ENCODE measurements at regions not wholly inside any gene's neighbourhood (a gene's known extent, or its start where the extent isn't known, plus 50 kb on each side); places are given as distances from the start of the nearest gene placed in this dataset.
"Not testable (repeated sequence)": the region's sequence is repeated elsewhere in the genome, so short reads cannot be mapped to it uniquely, and the experiment has no call there.

DNA sequence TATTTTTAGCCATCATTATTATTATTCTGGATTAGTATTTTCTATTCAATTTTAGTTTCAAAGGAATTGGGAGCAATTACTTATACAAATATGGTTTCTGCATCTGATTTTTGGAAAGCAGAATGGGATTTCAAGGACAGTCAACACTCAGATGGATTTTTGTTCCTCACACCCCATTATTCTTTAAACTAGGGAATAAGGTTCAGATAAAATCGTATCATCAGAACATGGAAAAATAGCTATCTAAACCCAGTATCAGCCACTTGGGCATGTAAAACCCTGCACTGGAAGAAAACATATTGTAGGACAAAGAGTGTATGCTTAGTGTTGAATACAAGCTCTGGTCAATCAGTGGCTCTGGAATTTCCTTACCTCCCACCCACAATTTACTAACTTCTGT lies 452.5 kb downstream of the ZNF516 start:
- TF ChIP-seq CTCF (IDR thresholded peaks at IDR 0.05; ENCODE audit: control insufficient read depth, extremely low read depth, insufficient read depth): no peak
- no peak overlapping the region for H3K4me3 ChIP-seq (ENCODE audit: low read depth, low read length)
- no peak for DNase-seq (ENCODE audit: low read depth)

DNA sequence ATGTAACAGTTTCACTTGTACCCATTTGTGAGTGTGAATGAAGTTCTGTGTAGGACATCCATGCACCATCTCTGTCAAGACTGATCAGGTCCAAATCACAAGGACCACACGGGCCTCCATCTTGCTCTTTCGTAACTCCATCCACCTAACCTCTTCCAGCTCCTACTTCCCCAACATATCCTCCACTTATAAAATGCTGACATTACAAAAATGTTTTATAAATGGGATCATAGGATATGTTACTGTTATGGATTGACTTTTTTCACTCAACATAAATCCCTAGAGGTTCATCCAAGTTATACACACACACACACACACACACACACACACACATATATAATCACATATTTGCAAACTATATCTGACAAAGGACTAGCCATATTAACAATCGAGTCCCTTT lies 476.8 kb downstream of the ZNF516 start:
- TF ChIP-seq CTCF (IDR thresholded peaks at IDR 0.05; ENCODE audit: control insufficient read depth, extremely low read depth, insufficient read depth): no peak
- no peak overlapping the region for H3K4me3 ChIP-seq (ENCODE audit: low read depth, low read length)
- no peak for DNase-seq (ENCODE audit: low read depth)

GRCh38 chr18:76013057-76013456 lies 482.0 kb downstream of the ZNF516 start:
- no peak for DNase-seq (ENCODE audit: low read depth)
- no peak for TF ChIP-seq CTCF (IDR thresholded peaks at IDR 0.05; ENCODE audit: control insufficient read depth, extremely low read depth, insufficient read depth)
- H3K4me3 ChIP-seq (ENCODE audit: low read depth, low read length): no peak overlapping the region

DNA sequence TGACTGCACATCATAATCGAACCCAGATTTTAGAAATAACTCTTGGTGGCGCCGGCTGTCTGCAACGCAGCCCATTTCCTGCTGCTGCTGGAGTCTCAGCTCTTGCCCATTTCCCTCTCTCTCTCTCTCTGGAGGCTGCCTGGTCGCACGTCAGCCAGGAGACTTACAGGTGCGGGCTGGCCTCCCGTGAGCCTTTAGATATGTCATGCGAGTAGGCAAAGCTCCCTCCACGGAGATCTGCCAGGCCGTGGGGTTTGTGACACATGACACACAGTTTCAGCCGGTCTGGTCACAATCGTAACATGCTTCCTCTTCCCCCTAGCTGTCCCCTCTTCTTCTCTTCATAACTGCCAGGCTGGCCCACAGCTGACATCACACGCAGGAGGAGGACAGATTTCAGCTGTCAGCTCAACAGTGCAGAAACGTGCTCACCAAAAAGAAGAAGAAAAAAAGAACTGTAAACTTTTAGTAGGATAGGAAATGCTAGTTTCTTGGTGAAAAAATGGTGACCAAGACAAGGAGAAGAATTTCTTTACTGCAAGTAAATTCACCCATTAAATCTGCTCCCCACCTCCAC lies 489.3 kb downstream of the ZNF516 start:
- no peak for DNase-seq (ENCODE audit: low read depth)
- TF ChIP-seq CTCF (IDR thresholded peaks at IDR 0.05; ENCODE audit: control insufficient read depth, extremely low read depth, insufficient read depth): 0 out of 2 replicates have a peak, but pooled peaks have one; percentile 22
- no peak overlapping the region for H3K4me3 ChIP-seq (ENCODE audit: low read depth, low read length)

DNA sequence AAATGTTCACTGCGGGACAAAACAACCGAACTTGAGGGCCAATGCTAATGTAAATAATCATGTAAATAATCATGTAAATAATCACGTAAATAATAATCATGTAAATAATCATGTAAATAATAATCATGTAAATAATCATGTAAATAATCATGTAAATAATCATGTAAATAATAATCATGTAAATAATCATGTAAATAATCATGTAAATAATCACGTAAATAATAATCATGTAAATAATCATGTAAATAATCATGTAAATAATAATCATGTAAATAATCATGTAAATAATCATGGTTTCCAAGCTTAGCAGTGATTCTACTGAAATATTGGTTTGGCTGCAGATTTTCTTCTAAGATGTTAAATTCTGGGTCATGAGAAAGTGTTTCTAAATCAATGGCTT lies 507.1 kb downstream of the ZNF516 start:
- not testable (repeated sequence) for H3K4me3 ChIP-seq (ENCODE audit: low read depth, low read length); DNase-seq (ENCODE audit: low read depth)

GRCh38 chr18:75984853-75985252 lies 510.2 kb downstream of the ZNF516 start:
- TF ChIP-seq CTCF (IDR thresholded peaks at IDR 0.05; ENCODE audit: control insufficient read depth, extremely low read depth, insufficient read depth): no peak
- DNase-seq (ENCODE audit: low read depth): no peak
- H3K4me3 ChIP-seq (ENCODE audit: low read depth, low read length): no peak overlapping the region

GRCh38 chr18:75981102-75981501 lies 513.9 kb downstream of the ZNF516 start:
- no peak for DNase-seq (ENCODE audit: low read depth)
- no peak overlapping the region for H3K4me3 ChIP-seq (ENCODE audit: low read depth, low read length)
- no peak for TF ChIP-seq CTCF (IDR thresholded peaks at IDR 0.05; ENCODE audit: control insufficient read depth, extremely low read depth, insufficient read depth)
